ENCODE measurements at regions not wholly inside any gene's neighbourhood (a gene's known extent, or its start where the extent isn't known, plus 50 kb on each side); places are given as distances from the start of the nearest gene placed in this dataset.
A peak's percentile ranks its signal among the peaks of the same experiment; 100 is the strongest.

- TF ChIP-seq PCBP1 (IDR thresholded peaks at IDR 0.05; ENCODE audit: borderline replicate concordance, low read depth, low read length) (no peak), ISL2 (CRISPR knock-in tag; IDR thresholded peaks at IDR 0.05) (no peak), ELF4 (CRISPR knock-in tag; IDR thresholded peaks at IDR 0.05; ENCODE audit: borderline replicate concordance) (no peak), ZNF282 (IDR thresholded peaks at IDR 0.05; ENCODE audit: partially characterized antibody) (no peak), ZSCAN12 (CRISPR knock-in tag; IDR thresholded peaks at IDR 0.05) (no peak), NCOA2 (CRISPR knock-in tag; IDR thresholded peaks at IDR 0.05) (no peak), SIN3A (IDR thresholded peaks at IDR 0.05; ENCODE audit: borderline replicate concordance, low read depth, low read length) (no peak), SIX1 (CRISPR knock-in tag; IDR thresholded peaks at IDR 0.05; ENCODE audit: borderline replicate concordance) (no peak), CHCHD3 (CRISPR knock-in tag; IDR thresholded peaks at IDR 0.05) (no peak), ZFYVE20 (CRISPR knock-in tag; IDR thresholded peaks at IDR 0.05; ENCODE audit: borderline replicate concordance, low read depth) (no peak), MATR3 (CRISPR knock-in tag; IDR thresholded peaks at IDR 0.05) (no peak), ZNF350 (CRISPR knock-in tag; IDR thresholded peaks at IDR 0.05; ENCODE audit: borderline replicate concordance, low read depth) (no peak), ZNF709 (CRISPR knock-in tag; IDR thresholded peaks at IDR 0.05) (no peak), ZSCAN20 (CRISPR knock-in tag; IDR thresholded peaks at IDR 0.05; ENCODE audit: borderline replicate concordance) (no peak), MIER2 (CRISPR knock-in tag; IDR thresholded peaks at IDR 0.05) (no peak)
Measured at GRCh38 chr6:160917572-160917971, 74.0 kb upstream of the MAP3K4 start (continued).

GRCh38 chr6:160919723-160920440 is 71.7 kb upstream of the MAP3K4 start:
- intact Hi-C loops (cut with micrococcal nuclease; ENCODE audit: unreplicated experiment), result no loop called here
- peak; percentile 36 for DNase-seq (ENCODE audit: low spot score)
- Histone ChIP-seq H3K9ac (ENCODE audit: insufficient read depth, low read depth, low read length) (no peak overlapping the region), H4K20me1 (ENCODE audit: insufficient read depth, low read length) (no peaks in the 10 kb centered on the region), H3K27ac (ENCODE audit: extremely low read length, insufficient read depth, low read length) (no peak overlapping the region), H3K27me3 (ENCODE audit: control insufficient read depth in 1 of 2, insufficient read depth in 2 of 2, low read length in 2 of 2) (peaks cover 0 to 4% of the 10 kb centered on the region in 2 experiments; a peak in 2 of 5 replicates), H3K4me1 (ENCODE audit: insufficient read depth, low read length) (peaks cover 38% of the 10 kb centered on the region), H3K4me3 (replicated peaks in 1 of 3; ENCODE audit: insufficient read depth in 1 of 3, low read depth in 2 of 3, low read length in 3 of 3) (no peak overlapping the region), H3K36me3 (replicated peaks in 1 of 2; ENCODE audit: control insufficient read depth in 1 of 2, insufficient read depth in 2 of 2, low read length in 2 of 2) (no peaks in the 10 kb centered on the region), H3K79me2 (ENCODE audit: insufficient read depth, low read length) (no peaks in the 10 kb centered on the region), H3K9me3 (ENCODE audit: low read length) (peaks cover 7% of the 10 kb centered on the region), H2AFZ (ENCODE audit: low read length) (no peak overlapping the region), H3K4me2 (ENCODE audit: low read depth, low read length) (no peak overlapping the region; the same call in 1 of the 2 replicates)
- no peak for ATAC-seq
- WGBS (ENCODE audit: low lambda C conversion rate), result 0% methylated on average over 2 of the region's 2 CpGs
- no TSS peak for BruUV-seq (replicated peaks)
- peak; percentile 48 for FAIRE-seq
- ChIA-PET POLR2A (no interaction called here), CTCF (ENCODE audit: low intra/inter-chr PET ratio, low total read pairs) (no interaction called here)
- in situ Hi-C loops (cut with HindIII; ENCODE audit: extremely low pct_ligation_motif_present, low pct_unique_long_range_greater_than_20kb), result no loop called here
- TF ChIP-seq ZNF788 (CRISPR knock-in tag; IDR thresholded peaks at IDR 0.05; ENCODE audit: borderline replicate concordance) (no peak), ZNF749 (CRISPR knock-in tag; IDR thresholded peaks at IDR 0.05; ENCODE audit: borderline replicate concordance) (no peak), KDM6A (CRISPR knock-in tag; IDR thresholded peaks at IDR 0.05; ENCODE audit: low read depth) (no peak), SRF (IDR thresholded peaks at IDR 0.05; ENCODE audit: low read depth, low read length) (no peak), ZNF777 (CRISPR knock-in tag; IDR thresholded peaks at IDR 0.05) (no peak), KAT7 (CRISPR knock-in tag; IDR thresholded peaks at IDR 0.05; ENCODE audit: borderline replicate concordance) (no peak), ZNF562 (CRISPR knock-in tag; IDR thresholded peaks at IDR 0.05; ENCODE audit: borderline replicate concordance) (no peak), MED1 (CRISPR knock-in tag; IDR thresholded peaks at IDR 0.05) (no peak), NFYB (CRISPR knock-in tag; IDR thresholded peaks at IDR 0.05) (no peak)
- TF ChIP-seq, protein P1, sequence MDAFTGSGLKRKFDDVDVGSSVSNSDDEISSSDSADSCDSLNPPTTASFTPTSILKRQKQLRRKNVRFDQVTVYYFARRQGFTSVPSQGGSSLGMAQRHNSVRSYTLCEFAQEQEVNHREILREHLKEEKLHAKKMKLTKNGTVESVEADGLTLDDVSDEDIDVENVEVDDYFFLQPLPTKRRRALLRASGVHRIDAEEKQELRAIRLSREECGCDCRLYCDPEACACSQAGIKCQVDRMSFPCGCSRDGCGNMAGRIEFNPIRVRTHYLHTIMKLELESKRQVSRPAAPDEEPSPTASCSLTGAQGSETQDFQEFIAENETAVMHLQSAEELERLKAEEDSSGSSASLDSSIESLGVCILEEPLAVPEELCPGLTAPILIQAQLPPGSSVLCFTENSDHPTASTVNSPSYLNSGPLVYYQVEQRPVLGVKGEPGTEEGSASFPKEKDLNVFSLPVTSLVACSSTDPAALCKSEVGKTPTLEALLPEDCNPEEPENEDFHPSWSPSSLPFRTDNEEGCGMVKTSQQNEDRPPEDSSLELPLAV (CRISPR knock-in tag; conservative IDR thresholded peaks at IDR 0.05; ENCODE audit: low read depth), result no peak
- TF ChIP-seq, protein P2, sequence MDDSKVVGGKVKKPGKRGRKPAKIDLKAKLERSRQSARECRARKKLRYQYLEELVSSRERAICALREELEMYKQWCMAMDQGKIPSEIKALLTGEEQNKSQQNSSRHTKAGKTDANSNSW (CRISPR knock-in tag; IDR thresholded peaks at IDR 0.05; ENCODE audit: borderline replicate concordance), result no peak

All from HepG2 (cell line).